HCT116 (cell line): ENCODE measurements at regions not wholly inside any gene's neighbourhood (a gene's known extent, or its start where the extent isn't known, plus 50 kb on each side); places are given as distances from the start of the nearest gene placed in this dataset.
A peak's percentile ranks its signal among the peaks of the same experiment; 100 is the strongest.

ENCODE experiments used
- CTCF ChIP-seq, 3 experiments: fragments of 200-600 bp in 1 of 3; sonication (generic) in 1 of 3; IDR thresholded peaks in 2 of 3; conservative IDR thresholded peaks in 1 of 3; 2 replicates each; pipeline ENCODE4 v1.5.1; 2012 to 2017; ENCODE audit warnings: low read depth in 2 of 3, low read length in 2 of 3, antibody characterized with exemption in 1 of 3, borderline replicate concordance in 1 of 3, control low read depth in 1 of 3, mild to moderate bottlenecking in 1 of 3, mixed read lengths in 1 of 3, mixed run types in 1 of 3, moderate library complexity in 1 of 3; ENCODE audit not compliant: insufficient read depth in 1 of 3
- POLR2AphosphoS5 ChIP-seq: IDR thresholded peaks from 2 replicates; pipeline ENCODE4 v1.6.1; 2011; ENCODE audit warnings: mild to moderate bottlenecking, low read depth, low read length, moderate library complexity
- RAD21 ChIP-seq: IDR thresholded peaks from 2 replicates; pipeline ENCODE4 v1.6.1; 2012; ENCODE audit warnings: low read depth, mild to moderate bottlenecking
- SIN3A ChIP-seq: IDR thresholded peaks from 2 replicates; pipeline ENCODE4 v1.6.1; 2012; ENCODE audit warnings: low read depth

- TF ChIP-seq CTCF (IDR thresholded peaks at IDR 0.05 in 2 of 3, conservative IDR thresholded peaks at IDR 0.05 in 1 of 3; ENCODE audit: borderline replicate concordance in 1 of 3, insufficient read depth in 1 of 3, low read depth in 2 of 3, low read length in 2 of 3): no peak
- TF ChIP-seq SIN3A: no peak
- peak; percentile 18; the same call in 1 of the 2 replicates for TF ChIP-seq POLR2AphosphoS5
- peak; percentile 14; the same call in 1 of the 2 replicates for TF ChIP-seq RAD21
Measured at GRCh38 chr12:75701859-75702258, 190.4 kb upstream of the KRR1 start.
